Neural progenitor cell (in vitro differentiated cells): ENCODE measurements at regions not wholly inside any gene's neighbourhood (a gene's known extent, or its start where the extent isn't known, plus 50 kb on each side); places are given as distances from the start of the nearest gene placed in this dataset.

ENCODE experiments used
- DNase-seq: peaks from one replicate; pipeline ENCODE4 v3.0.0-alpha.2; 2016; ENCODE audit warnings: low spot score
- H2AFZ ChIP-seq: fragments of 200-600 bp; sonication (generic); replicated peaks from 2 replicates; pipeline ENCODE4 v1.6.1; 2016; ENCODE audit warnings: antibody characterized with exemption
- H3F3A ChIP-seq: fragments of 200-600 bp; sonication (generic); 2 replicates; pipeline ENCODE4 v1.6.1; 2016; ENCODE audit warnings: antibody characterized with exemption, low read depth
- H3K27ac ChIP-seq: fragments of 200-600 bp; sonication (generic); 2 replicates; pipeline ENCODE4 v1.5.1; 2016; ENCODE audit warnings: mild to moderate bottlenecking
- H3K27me3 ChIP-seq: fragments of 200-600 bp; sonication (generic); 2 replicates; pipeline ENCODE4 v1.6.1; 2016; ENCODE audit warnings: mild to moderate bottlenecking, moderate library complexity
- H3K36me3 ChIP-seq: fragments of 200-600 bp; sonication (generic); 2 replicates; pipeline ENCODE4 v1.5.1; 2016
- H3K4me1 ChIP-seq: fragments of 200-600 bp; sonication (generic); 2 replicates; pipeline ENCODE4 v1.6.1; 2016; ENCODE audit warnings: mixed run types
- H3K4me2 ChIP-seq: fragments of 200-600 bp; sonication (generic); 2 replicates; pipeline ENCODE4 v1.6.1; 2016
- H3K4me3 ChIP-seq: fragments of 200-600 bp; sonication (generic); 2 replicates; pipeline ENCODE4 v1.5.1; 2016
- H3K79me2 ChIP-seq: fragments of 200-600 bp; sonication (generic); 2 replicates; pipeline ENCODE4 v1.6.1; 2016; ENCODE audit warnings: low read depth
- H3K9ac ChIP-seq: fragments of 200-600 bp; sonication (generic); 2 replicates; pipeline ENCODE4 v1.6.1; 2016
- H3K9me3 ChIP-seq: fragments of 200-600 bp; sonication (generic); 2 replicates; pipeline ENCODE4 v1.5.1; 2016; ENCODE audit warnings: low read depth
- H4K20me1 ChIP-seq: fragments of 200-600 bp; sonication (generic); 2 replicates; pipeline ENCODE4 v1.6.1; 2016; ENCODE audit warnings: low read depth
- H3K27ac Mint-ChIP-seq: 3 replicates; pipeline ENCODE4 v1.8.0; 2021; ENCODE audit warnings: mixed read lengths
- H3K27me3 Mint-ChIP-seq: 2 replicates; pipeline ENCODE4 v1.8.0; 2022; ENCODE audit warnings: low read depth, mild to moderate bottlenecking, inconsistent platforms, moderate library complexity, mixed read lengths; ENCODE audit not compliant: insufficient read depth
- H3K36me3 Mint-ChIP-seq: 3 replicates; pipeline ENCODE4 v1.8.0; 2021; ENCODE audit warnings: mixed read lengths
- H3K4me1 Mint-ChIP-seq: 3 replicates; pipeline ENCODE4 v1.8.0; 2021; ENCODE audit warnings: mixed read lengths
- H3K4me3 Mint-ChIP-seq: 3 replicates; pipeline ENCODE4 v1.8.0; 2021; ENCODE audit warnings: mild to moderate bottlenecking, moderate library complexity, mixed read lengths
- H3K9me3 Mint-ChIP-seq: 3 replicates; pipeline ENCODE4 v1.8.0; 2020; ENCODE audit warnings: mixed read lengths
- CTCF ChIP-seq: fragments of 200-600 bp; sonication (generic); IDR thresholded peaks from 2 replicates; pipeline ENCODE4 v1.5.1; 2017; ENCODE audit warnings: antibody characterized with exemption, mild to moderate bottlenecking
- EZH2 ChIP-seq: fragments of 200-600 bp; sonication (generic); IDR thresholded peaks from 2 replicates; pipeline ENCODE4 v1.6.1; 2017; ENCODE audit warnings: antibody characterized with exemption, mild to moderate bottlenecking, moderate library complexity
- EZH2phosphoT487 ChIP-seq: fragments of 200-600 bp; sonication (generic); IDR thresholded peaks from 2 replicates; pipeline ENCODE4 v1.6.1; 2017; ENCODE audit warnings: antibody characterized with exemption

- peaks cover 2% of the 10 kb centered on the region for H3K27me3 Mint-ChIP-seq
Observed at GRCh38 chr13:44021422-44021821, 141.7 kb downstream of the LACC1 start.

GRCh38 chr13:44022196-44022595 lies 142.5 kb downstream of the LACC1 start:
- H3K4me3 Mint-ChIP-seq: no peak overlapping the region
- H3K4me1 ChIP-seq: no peaks in the 10 kb centered on the region
- H3K27ac Mint-ChIP-seq: no peak overlapping the region
- no peaks in the 10 kb centered on the region for H3K27me3 ChIP-seq
- peaks cover 4% of the 10 kb centered on the region for H3K9me3 Mint-ChIP-seq
- no peak for TF ChIP-seq EZH2phosphoT487
- TF ChIP-seq CTCF: no peak
- no peak for TF ChIP-seq EZH2
- no peaks in the 10 kb centered on the region for H4K20me1 ChIP-seq
- no peak overlapping the region for H3K9ac ChIP-seq
- no peaks in the 10 kb centered on the region for H3K36me3 Mint-ChIP-seq
- H3K79me2 ChIP-seq: no peaks in the 10 kb centered on the region
- no peaks in the 10 kb centered on the region for H3F3A ChIP-seq
- DNase-seq: no peak
- H3K4me3 ChIP-seq: no peak overlapping the region
- H3K9me3 ChIP-seq: no peaks in the 10 kb centered on the region
- no peaks in the 10 kb centered on the region for H3K36me3 ChIP-seq
- H3K4me2 ChIP-seq: no peak overlapping the region
- peaks cover 25% of the 10 kb centered on the region for H3K4me1 Mint-ChIP-seq
- no peaks in the 10 kb centered on the region for H3K27me3 Mint-ChIP-seq
- no peak overlapping the region for H2AFZ ChIP-seq
- no peak overlapping the region for H3K27ac ChIP-seq

More at GRCh38 chr13:44021422-44021821, 141.7 kb downstream of the LACC1 start:
- no peak overlapping the region for H3K4me2 ChIP-seq
- H3K4me1 ChIP-seq: no peaks in the 10 kb centered on the region
- H3K27ac ChIP-seq: no peak overlapping the region
- no peaks in the 10 kb centered on the region for H4K20me1 ChIP-seq
- DNase-seq: no peak
- peak overlapping the region; percentile 12 for H2AFZ ChIP-seq
- no peaks in the 10 kb centered on the region for H3K36me3 Mint-ChIP-seq
- H3K36me3 ChIP-seq: no peaks in the 10 kb centered on the region
- no peaks in the 10 kb centered on the region for H3K27me3 ChIP-seq
- no peak overlapping the region for H3K27ac Mint-ChIP-seq
- no peaks in the 10 kb centered on the region for H3K79me2 ChIP-seq
- no peaks in the 10 kb centered on the region for H3F3A ChIP-seq
- no peak overlapping the region for H3K4me3 Mint-ChIP-seq
- TF ChIP-seq CTCF (no peak), EZH2phosphoT487 (no peak), EZH2 (no peak)
- peaks cover 25% of the 10 kb centered on the region for H3K4me1 Mint-ChIP-seq
- H3K9me3 ChIP-seq: no peaks in the 10 kb centered on the region
- H3K9ac ChIP-seq: no peak overlapping the region
- H3K9me3 Mint-ChIP-seq: peaks cover 4% of the 10 kb centered on the region
- H3K4me3 ChIP-seq: no peak overlapping the region

GRCh38 chr13:44024167-44024845 lies 144.6 kb downstream of the LACC1 start:
- no peak overlapping the region for H3K4me3 Mint-ChIP-seq

More at GRCh38 chr13:44024167-44024845, 144.6 kb downstream of the LACC1 start:
- Mint-ChIP-seq H3K4me1 (peaks cover 13% of the 10 kb centered on the region), H3K36me3 (no peaks in the 10 kb centered on the region), H3K9me3 (peaks cover 4% of the 10 kb centered on the region), H3K27ac (no peak overlapping the region), H3K27me3 (no peaks in the 10 kb centered on the region)
- Histone ChIP-seq H3K9ac (no peak overlapping the region), H3F3A (no peaks in the 10 kb centered on the region), H3K4me1 (no peaks in the 10 kb centered on the region), H3K4me3 (no peak overlapping the region), H2AFZ (no peak overlapping the region), H3K9me3 (no peaks in the 10 kb centered on the region), H3K4me2 (no peak overlapping the region), H3K27me3 (no peaks in the 10 kb centered on the region), H3K27ac (no peak overlapping the region), H3K36me3 (no peaks in the 10 kb centered on the region), H4K20me1 (no peaks in the 10 kb centered on the region), H3K79me2 (no peaks in the 10 kb centered on the region)
- TF ChIP-seq EZH2phosphoT487 (no peak), EZH2 (no peak), CTCF (no peak)
- DNase-seq: no peak
